BLaER1 (cell line): ENCODE measurements at regions not wholly inside any gene's neighbourhood (a gene's known extent, or its start where the extent isn't known, plus 50 kb on each side); places are given as distances from the start of the nearest gene placed in this dataset.

Experiments used
- H3K27ac ChIP-seq: shearing (Covaris generic); formaldehyde crosslinking; 2 replicates; pipeline ENCODE4 v1.8.1; 2022
- H3K27me3 ChIP-seq: shearing (Covaris generic); formaldehyde crosslinking; 2 replicates; pipeline ENCODE4 v1.8.1; 2022
- H3K36me3 ChIP-seq: shearing (Covaris generic); formaldehyde crosslinking; 2 replicates; pipeline ENCODE4 v1.8.1; 2022
- H3K4me1 ChIP-seq: shearing (Covaris generic); formaldehyde crosslinking; 2 replicates; pipeline ENCODE4 v1.8.1; 2022
- H3K4me2 ChIP-seq: shearing (Covaris generic); formaldehyde crosslinking; 2 replicates; pipeline ENCODE4 v1.8.1; 2022
- H3K4me3 ChIP-seq: shearing (Covaris generic); formaldehyde crosslinking; 2 replicates; pipeline ENCODE4 v1.8.1; 2022
- H3K9ac ChIP-seq: shearing (Covaris generic); formaldehyde crosslinking; 2 replicates; pipeline ENCODE4 v1.8.1; 2022
- H3K9me3 ChIP-seq: shearing (Covaris generic); formaldehyde crosslinking; 2 replicates; pipeline ENCODE4 v1.8.1; 2022
- H4K20me1 ChIP-seq: shearing (Covaris generic); formaldehyde crosslinking; 2 replicates; pipeline ENCODE4 v1.8.1; 2022
- Cebpa-rat ChIP-seq: shearing (Covaris generic); IDR thresholded peaks from 2 replicates; pipeline ENCODE4 v1.8.1; 2022

DNA sequence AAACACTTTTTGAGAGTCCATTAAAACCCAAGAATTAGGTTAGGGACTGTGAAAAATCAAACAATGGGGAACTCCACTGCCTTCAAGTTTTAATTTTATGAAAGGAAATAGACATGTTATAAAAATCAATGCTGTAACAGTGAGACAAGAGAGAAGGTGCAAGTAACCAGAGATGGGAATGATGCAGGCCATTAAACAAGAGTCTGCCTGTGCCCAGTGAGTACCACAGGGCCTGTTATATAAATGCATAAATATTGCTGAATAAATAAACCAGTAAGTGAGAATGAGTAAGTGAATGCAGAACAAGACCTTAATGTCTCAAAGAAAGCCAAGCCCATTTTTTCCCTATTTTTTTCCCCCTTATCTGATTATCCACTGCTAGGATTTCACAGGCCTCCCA, 53.3 kb upstream of the BMP2K start:
- no peak overlapping the region for H3K9ac ChIP-seq
- H3K27ac ChIP-seq, result no peak overlapping the region
- H4K20me1 ChIP-seq, result no peaks in the 10 kb centered on the region
- H3K4me2 ChIP-seq, result no peak overlapping the region
- H3K4me1 ChIP-seq, result peaks cover 38% of the 10 kb centered on the region
- H3K4me3 ChIP-seq, result no peak overlapping the region
- H3K9me3 ChIP-seq, result no peaks in the 10 kb centered on the region
- no peaks in the 10 kb centered on the region for H3K27me3 ChIP-seq
- no peak for TF ChIP-seq Cebpa-rat
- no peaks in the 10 kb centered on the region for H3K36me3 ChIP-seq
